ENCODE measurements at regions not wholly inside any gene's neighbourhood (a gene's known extent, or its start where the extent isn't known, plus 50 kb on each side); places are given as distances from the start of the nearest gene placed in this dataset.

DNA sequence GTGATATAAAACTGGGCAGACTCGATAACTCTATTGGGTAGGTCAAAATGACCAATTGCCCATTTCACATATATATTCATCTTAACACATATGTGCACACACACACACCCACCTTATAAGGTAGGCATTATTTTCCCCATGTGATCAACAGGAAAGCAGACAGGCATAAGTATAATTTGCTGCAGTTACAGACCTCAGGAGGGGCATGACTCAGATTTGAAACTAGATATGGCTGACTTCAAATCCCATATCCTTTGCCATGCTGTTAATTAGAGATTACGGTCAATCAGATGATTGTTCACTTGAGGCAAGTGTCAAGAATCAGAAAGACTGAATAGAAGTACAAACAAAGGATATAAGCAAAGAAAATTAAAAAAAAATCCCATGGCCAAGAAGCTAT, 910.6 kb downstream of the NTRK3 start:
- no peaks in the 10 kb centered on the region for H3K9me3 ChIP-seq (ENCODE audit: severe bottlenecking)
- peaks cover 9% of the 10 kb centered on the region for H3K4me1 ChIP-seq (ENCODE audit: insufficient read depth, poor library complexity, severe bottlenecking)
- H3K36me3 ChIP-seq (ENCODE audit: low read depth) = no peaks in the 10 kb centered on the region
- ATAC-seq (ENCODE audit: low read depth) (no peak), DNase-seq (ENCODE audit: low spot score) (no peak)
- H3K27me3 ChIP-seq (ENCODE audit: insufficient read depth, poor library complexity, severe bottlenecking) = no peaks in the 10 kb centered on the region
- TF ChIP-seq, protein P1, sequence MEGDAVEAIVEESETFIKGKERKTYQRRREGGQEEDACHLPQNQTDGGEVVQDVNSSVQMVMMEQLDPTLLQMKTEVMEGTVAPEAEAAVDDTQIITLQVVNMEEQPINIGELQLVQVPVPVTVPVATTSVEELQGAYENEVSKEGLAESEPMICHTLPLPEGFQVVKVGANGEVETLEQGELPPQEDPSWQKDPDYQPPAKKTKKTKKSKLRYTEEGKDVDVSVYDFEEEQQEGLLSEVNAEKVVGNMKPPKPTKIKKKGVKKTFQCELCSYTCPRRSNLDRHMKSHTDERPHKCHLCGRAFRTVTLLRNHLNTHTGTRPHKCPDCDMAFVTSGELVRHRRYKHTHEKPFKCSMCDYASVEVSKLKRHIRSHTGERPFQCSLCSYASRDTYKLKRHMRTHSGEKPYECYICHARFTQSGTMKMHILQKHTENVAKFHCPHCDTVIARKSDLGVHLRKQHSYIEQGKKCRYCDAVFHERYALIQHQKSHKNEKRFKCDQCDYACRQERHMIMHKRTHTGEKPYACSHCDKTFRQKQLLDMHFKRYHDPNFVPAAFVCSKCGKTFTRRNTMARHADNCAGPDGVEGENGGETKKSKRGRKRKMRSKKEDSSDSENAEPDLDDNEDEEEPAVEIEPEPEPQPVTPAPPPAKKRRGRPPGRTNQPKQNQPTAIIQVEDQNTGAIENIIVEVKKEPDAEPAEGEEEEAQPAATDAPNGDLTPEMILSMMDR (IDR thresholded peaks at IDR 0.05; ENCODE audit: poor library complexity, severe bottlenecking) = no peak
- no peak overlapping the region for H3K27ac ChIP-seq (ENCODE audit: poor library complexity, severe bottlenecking)
- no peak overlapping the region for H3K4me3 ChIP-seq (ENCODE audit: severe bottlenecking)

GRCh38 chr15:87343966-87344365, 912.6 kb downstream of the NTRK3 start:
- no peak overlapping the region for H3K4me3 ChIP-seq (ENCODE audit: severe bottlenecking)
- DNase-seq (ENCODE audit: low spot score) (no peak), ATAC-seq (ENCODE audit: low read depth) (no peak)
- no peaks in the 10 kb centered on the region for H3K9me3 ChIP-seq (ENCODE audit: severe bottlenecking)
- H3K36me3 ChIP-seq (ENCODE audit: low read depth) = no peaks in the 10 kb centered on the region
- H3K4me1 ChIP-seq (ENCODE audit: insufficient read depth, poor library complexity, severe bottlenecking) = peaks cover 6% of the 10 kb centered on the region
- no peak overlapping the region for H3K27ac ChIP-seq (ENCODE audit: poor library complexity, severe bottlenecking)
- H3K27me3 ChIP-seq (ENCODE audit: insufficient read depth, poor library complexity, severe bottlenecking) = no peaks in the 10 kb centered on the region
- TF ChIP-seq, protein P1 (IDR thresholded peaks at IDR 0.05; ENCODE audit: poor library complexity, severe bottlenecking) = no peak

DNA sequence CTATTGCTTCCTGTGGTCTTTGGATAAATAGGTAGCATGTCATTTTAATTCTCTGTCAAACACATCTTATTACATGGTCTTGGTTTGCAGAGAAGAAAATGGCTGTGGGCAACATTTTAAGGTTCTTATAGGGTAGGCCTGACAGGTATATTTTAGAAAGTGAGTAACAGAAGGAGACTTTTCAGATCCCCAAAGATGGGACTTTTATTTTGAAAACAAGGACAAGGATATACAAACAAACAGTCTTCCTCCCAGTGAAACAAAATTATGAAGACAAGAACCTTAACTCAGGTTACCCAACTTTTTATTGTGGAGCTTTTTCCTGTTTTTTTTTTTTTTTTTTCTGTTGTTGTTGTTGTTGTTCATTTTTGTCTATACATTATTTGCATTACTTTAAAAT, 916.2 kb downstream of the NTRK3 start:
- ATAC-seq (ENCODE audit: low read depth) = no peak

GRCh38 chr15:87326269-87326668, 930.3 kb downstream of the NTRK3 start:
- no peaks in the 10 kb centered on the region for H3K36me3 ChIP-seq (ENCODE audit: low read depth)
- H3K27me3 ChIP-seq (ENCODE audit: insufficient read depth, poor library complexity, severe bottlenecking) = no peaks in the 10 kb centered on the region
- H3K4me3 ChIP-seq (ENCODE audit: severe bottlenecking) = no peak overlapping the region
- TF ChIP-seq, protein P1 (IDR thresholded peaks at IDR 0.05; ENCODE audit: poor library complexity, severe bottlenecking) = no peak
- DNase-seq (ENCODE audit: low spot score) (no peak), ATAC-seq (ENCODE audit: low read depth) (no peak)
- no peak overlapping the region for H3K27ac ChIP-seq (ENCODE audit: poor library complexity, severe bottlenecking)
- no peaks in the 10 kb centered on the region for H3K9me3 ChIP-seq (ENCODE audit: severe bottlenecking)
- H3K4me1 ChIP-seq (ENCODE audit: insufficient read depth, poor library complexity, severe bottlenecking) = no peaks in the 10 kb centered on the region

More for the DNA sequence above, 916.2 kb downstream of the NTRK3 start:
- TF ChIP-seq, protein P1 (IDR thresholded peaks at IDR 0.05; ENCODE audit: poor library complexity, severe bottlenecking) = no peak
- no peaks in the 10 kb centered on the region for H3K36me3 ChIP-seq (ENCODE audit: low read depth)
- H3K9me3 ChIP-seq (ENCODE audit: severe bottlenecking) = no peaks in the 10 kb centered on the region
- H3K27ac ChIP-seq (ENCODE audit: poor library complexity, severe bottlenecking) = no peak overlapping the region
- no peak for DNase-seq (ENCODE audit: low spot score)
- H3K4me3 ChIP-seq (ENCODE audit: severe bottlenecking) = no peak overlapping the region
- H3K4me1 ChIP-seq (ENCODE audit: insufficient read depth, poor library complexity, severe bottlenecking) = no peaks in the 10 kb centered on the region
- H3K27me3 ChIP-seq (ENCODE audit: insufficient read depth, poor library complexity, severe bottlenecking) = no peaks in the 10 kb centered on the region

DNA sequence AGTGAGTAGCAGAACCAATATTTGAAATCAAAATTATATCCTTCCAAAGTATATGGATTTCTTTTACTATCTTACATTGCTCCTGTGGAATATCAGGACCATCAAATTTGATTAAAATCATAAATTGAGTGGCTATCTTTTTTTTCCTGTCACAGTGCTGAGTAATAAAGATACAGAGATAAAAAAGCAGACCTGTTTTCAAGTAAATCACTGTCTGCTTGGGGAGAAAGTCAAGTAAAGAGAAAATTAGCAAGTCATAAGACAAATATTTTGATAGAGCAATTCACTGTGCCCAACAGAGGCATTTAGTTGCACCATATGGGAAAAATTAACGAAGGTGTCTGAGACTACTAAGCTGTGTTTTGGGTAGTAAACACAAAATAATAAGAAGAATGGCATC, 933.7 kb downstream of the NTRK3 start:
- H3K4me1 ChIP-seq (ENCODE audit: insufficient read depth, poor library complexity, severe bottlenecking) = no peaks in the 10 kb centered on the region
- H3K36me3 ChIP-seq (ENCODE audit: low read depth) = no peaks in the 10 kb centered on the region
- H3K9me3 ChIP-seq (ENCODE audit: severe bottlenecking) = no peaks in the 10 kb centered on the region
- TF ChIP-seq, protein P1 (IDR thresholded peaks at IDR 0.05; ENCODE audit: poor library complexity, severe bottlenecking) = no peak
- ATAC-seq (ENCODE audit: low read depth) (no peak), DNase-seq (ENCODE audit: low spot score) (no peak)
- no peaks in the 10 kb centered on the region for H3K27me3 ChIP-seq (ENCODE audit: insufficient read depth, poor library complexity, severe bottlenecking)
- H3K27ac ChIP-seq (ENCODE audit: poor library complexity, severe bottlenecking) = no peak overlapping the region
- H3K4me3 ChIP-seq (ENCODE audit: severe bottlenecking) = no peak overlapping the region

All from RWPE2 (cell line).